HepG2 (cell line): ENCODE measurements at regions not wholly inside any gene's neighbourhood (a gene's known extent, or its start where the extent isn't known, plus 50 kb on each side); places are given as distances from the start of the nearest gene placed in this dataset.

Experiments
- ATAC-seq: fragments of 200-7000 bp; cut with Tn5 transposase; 3 replicates; pipeline ENCODE4 v1.9.1; 2020; ENCODE audit warnings: mild to moderate bottlenecking, moderate library complexity
- BruUV-seq: library from RNA; stranded (reverse); fragments of 400-500 nt; replicated peaks from 2 replicates; lab custom pipeline; 2021; lab: Mats Ljungman, UMichigan
- CTCF ChIA-PET: fragments of 300-600 bp; formaldehyde crosslinking; extraction: SDS; loops from one replicate; lab custom pipeline; 2021; ENCODE audit warnings: low total read pairs, inconsistent platforms, low intra/inter-chr PET ratio; lab: Yijun Ruan, JAX
- POLR2A ChIA-PET: fragments of 350-600 bp; sonication (Branson Sonifier 250); formaldehyde crosslinking; loops from one replicate; lab custom pipeline; 2020; ENCODE audit warnings: antibody characterized with exemption, inconsistent platforms; lab: Yijun Ruan, JAX
- DNase-seq: peaks from one replicate; pipeline ENCODE4 v3.0.0-alpha.2; 2015; ENCODE audit warnings: low spot score
- FAIRE-seq: peaks from 3 replicates; lab custom pipeline; 2011; peaks lifted over from hg19 to GRCh38; lab: Jason Lieb, UNC
- H2AFZ ChIP-seq: one replicate; pipeline ENCODE4 v1.6.1; 2011; ENCODE audit warnings: low read length, inconsistent platforms
- H3K27ac ChIP-seq: fragments of 300-600 bp; 3 replicates; pipeline ENCODE4 v1.8.0; 2011; ENCODE audit warnings: mixed run types, mild to moderate bottlenecking, mixed read lengths, low read length, inconsistent platforms; ENCODE audit not compliant: insufficient read depth; ENCODE audit errors: extremely low read length
- H3K27me3 ChIP-seq, 2 experiments: fragments of 200-600 bp in 1 of 2; 2 replicates in 1 of 2; 3 replicates in 1 of 2; pipeline versions ENCODE4 v1.6.0 to v1.8.0; 2011; ENCODE audit warnings: low read length in 2 of 2, mild to moderate bottlenecking in 2 of 2, moderate library complexity in 2 of 2, inconsistent platforms in 1 of 2; ENCODE audit not compliant: insufficient read depth in 2 of 2, control insufficient read depth in 1 of 2
- H3K36me3 ChIP-seq, 2 experiments: fragments of 200-600 bp in 1 of 2; replicated peaks in 1 of 2; 2 replicates in 1 of 2; 3 replicates in 1 of 2; pipeline versions ENCODE4 v1.5.1 to v1.8.0; 2011; ENCODE audit warnings: low read length in 2 of 2, inconsistent platforms in 1 of 2; ENCODE audit not compliant: insufficient read depth in 2 of 2, control insufficient read depth in 1 of 2
- H3K4me1 ChIP-seq: 2 replicates; pipeline ENCODE4 v1.5.1; 2012; ENCODE audit warnings: low read length, inconsistent platforms; ENCODE audit not compliant: insufficient read depth
- H3K4me2 ChIP-seq: 2 replicates; pipeline ENCODE4 v1.6.0; 2011; ENCODE audit warnings: low read depth, low read length, inconsistent platforms
- H3K4me3 ChIP-seq, 3 experiments: fragments of 200-600 bp in 1 of 3; sonication (generic), shearing (Covaris generic) in 1 of 3; replicated peaks in 1 of 3; 2 replicates each; pipeline ENCODE4 v1.5.1; 2011 to 2016; ENCODE audit warnings: low read length in 3 of 3, inconsistent platforms in 2 of 3, low read depth in 2 of 3, mild to moderate bottlenecking in 2 of 3, control low read depth in 1 of 3, mixed read lengths in 1 of 3; ENCODE audit not compliant: insufficient read depth in 1 of 3
- H3K79me2 ChIP-seq: one replicate; pipeline ENCODE4 v1.6.1; 2011; ENCODE audit warnings: low read length, inconsistent platforms; ENCODE audit not compliant: insufficient read depth
- H3K9ac ChIP-seq: 2 replicates; pipeline ENCODE4 v1.6.0; 2011; ENCODE audit warnings: mild to moderate bottlenecking, low read depth, low read length, inconsistent platforms; ENCODE audit not compliant: insufficient read depth
- H3K9me3 ChIP-seq: 2 replicates; pipeline ENCODE4 v1.5.1; 2012; ENCODE audit warnings: mild to moderate bottlenecking, low read length
- H4K20me1 ChIP-seq: 2 replicates; pipeline ENCODE4 v1.6.0; 2011; ENCODE audit warnings: inconsistent platforms, mild to moderate bottlenecking, low read length, moderate library complexity; ENCODE audit not compliant: insufficient read depth
- BATF2 ChIP-seq: sonication (generic); formaldehyde crosslinking; IDR thresholded peaks from 2 replicates; pipeline ENCODE4 v1.8.0; 2022; ENCODE audit warnings: mild to moderate bottlenecking, missing genetic modification reagents, moderate library complexity
- CCAR2 ChIP-seq: fragments of 200-400 bp; formaldehyde crosslinking; optimal IDR thresholded peaks from 2 replicates; pipeline ENCODE3; 2018; ENCODE audit warnings: low read depth, mild to moderate bottlenecking, low read length, moderate library complexity
- KDM6A ChIP-seq: IDR thresholded peaks from 2 replicates; pipeline ENCODE4 v1.6.1; 2016; ENCODE audit warnings: low read depth
- RBM39 ChIP-seq: fragments of 200-400 bp; formaldehyde crosslinking; IDR thresholded peaks from one replicate; pipeline ENCODE4 v1.6.1; 2018; ENCODE audit warnings: antibody characterized with exemption, mild to moderate bottlenecking, low read depth, low read length; ENCODE audit not compliant: poor library complexity, severe bottlenecking
- RXRB ChIP-seq: IDR thresholded peaks from 2 replicates; pipeline ENCODE4 v1.6.1; 2016; ENCODE audit warnings: borderline replicate concordance, missing genetic modification reagents, missing compliant biosample characterization
- SATB2 ChIP-seq: sonication (generic); formaldehyde crosslinking; IDR thresholded peaks from 2 replicates; pipeline ENCODE4 v1.5.0; 2020; ENCODE audit warnings: missing genetic modification reagents
- YEATS2 ChIP-seq: sonication (generic); formaldehyde crosslinking; IDR thresholded peaks from 2 replicates; pipeline ENCODE4 v1.4.0; 2020; ENCODE audit warnings: missing genetic modification reagents, borderline replicate concordance
- ZBTB8A ChIP-seq: sonication (generic); formaldehyde crosslinking; IDR thresholded peaks from 2 replicates; pipeline ENCODE4 v1.4.0; 2020; ENCODE audit warnings: mild to moderate bottlenecking, low read depth, missing genetic modification reagents, borderline replicate concordance
- ZNF776 ChIP-seq: sonication (generic); formaldehyde crosslinking; IDR thresholded peaks from 2 replicates; pipeline ENCODE4 v1.4.0; 2020; ENCODE audit warnings: mild to moderate bottlenecking, missing genetic modification reagents
- ZNF816 ChIP-seq: sonication (generic); formaldehyde crosslinking; IDR thresholded peaks from 2 replicates; pipeline ENCODE4 v1.8.0; 2022; ENCODE audit warnings: missing genetic modification reagents, mild to moderate bottlenecking, borderline replicate concordance
- ZNF879 ChIP-seq: sonication (generic); formaldehyde crosslinking; IDR thresholded peaks from 2 replicates; pipeline ENCODE4 v1.8.1; 2023; ENCODE audit warnings: missing genetic modification reagents
- WGBS: methylation state at CpG from one replicate; pipeline ENCODE4 v1.1.6; 2017; ENCODE audit warnings: low lambda C conversion rate; 5-methylcytosine and 5-hydroxymethylcytosine counted together
- in situ Hi-C: cut with HindIII; loops from 2 replicates; pipeline ENCODE4 v1.10.0; 2017; ENCODE audit warnings: low pct_unique_long_range_greater_than_20kb; ENCODE audit not compliant: extremely low pct_ligation_motif_present
- intact Hi-C: fragments of 100-400 bp; cut with micrococcal nuclease; formaldehyde crosslinking; loops from one replicate; pipeline ENCODE4 v1.10.0; 2022; ENCODE audit not compliant: unreplicated experiment
- TF ChIP-seq, protein P1 (sequence below): sonication (generic); formaldehyde crosslinking; IDR thresholded peaks from 2 replicates; pipeline ENCODE4 v1.4.0; 2020; ENCODE audit warnings: missing genetic modification reagents, mild to moderate bottlenecking, borderline replicate concordance

DNA sequence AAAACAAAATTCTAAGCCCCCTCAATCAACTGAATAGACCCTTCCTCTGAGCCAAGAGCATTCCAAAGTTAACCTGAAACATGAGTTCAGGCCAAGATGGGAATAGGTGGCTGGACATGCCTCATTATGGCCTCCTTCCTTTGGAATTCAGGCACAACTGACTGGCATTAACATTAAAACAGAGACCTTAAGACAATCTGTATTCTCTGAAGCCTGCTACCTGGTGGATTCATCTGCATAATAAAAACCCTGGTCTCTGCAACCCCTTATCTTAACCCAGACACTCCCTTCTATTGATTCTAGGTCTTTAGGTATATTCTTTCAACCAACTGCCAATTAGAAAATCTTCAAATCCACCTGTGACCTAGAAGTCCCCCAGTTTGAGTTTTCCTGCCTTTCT, 66.3 kb downstream of the JRKL start (continued):
- no peak for TF ChIP-seq CCAR2
- no peak for TF ChIP-seq ZNF879 (CRISPR knock-in tag)
- no peak for TF ChIP-seq ZNF776 (CRISPR knock-in tag)
- TF ChIP-seq YEATS2 (CRISPR knock-in tag), result no peak
- no peak for TF ChIP-seq BATF2 (CRISPR knock-in tag)

- H3K36me3 ChIP-seq, result no peaks in the 10 kb centered on the region
- H3K79me2 ChIP-seq, result no peaks in the 10 kb centered on the region
- H3K4me1 ChIP-seq, result no peaks in the 10 kb centered on the region
- no TSS peak for BruUV-seq
- CTCF ChIA-PET, result no interaction called here
- H2AFZ ChIP-seq, result no peak overlapping the region
- no peak overlapping the region for H3K4me2 ChIP-seq
- no peak overlapping the region for H3K4me3 ChIP-seq
- intact Hi-C loops, result no loop called here
- no peak for TF ChIP-seq SATB2
- TF ChIP-seq KDM6A (CRISPR knock-in tag), result no peak
- TF ChIP-seq, protein P1, sequence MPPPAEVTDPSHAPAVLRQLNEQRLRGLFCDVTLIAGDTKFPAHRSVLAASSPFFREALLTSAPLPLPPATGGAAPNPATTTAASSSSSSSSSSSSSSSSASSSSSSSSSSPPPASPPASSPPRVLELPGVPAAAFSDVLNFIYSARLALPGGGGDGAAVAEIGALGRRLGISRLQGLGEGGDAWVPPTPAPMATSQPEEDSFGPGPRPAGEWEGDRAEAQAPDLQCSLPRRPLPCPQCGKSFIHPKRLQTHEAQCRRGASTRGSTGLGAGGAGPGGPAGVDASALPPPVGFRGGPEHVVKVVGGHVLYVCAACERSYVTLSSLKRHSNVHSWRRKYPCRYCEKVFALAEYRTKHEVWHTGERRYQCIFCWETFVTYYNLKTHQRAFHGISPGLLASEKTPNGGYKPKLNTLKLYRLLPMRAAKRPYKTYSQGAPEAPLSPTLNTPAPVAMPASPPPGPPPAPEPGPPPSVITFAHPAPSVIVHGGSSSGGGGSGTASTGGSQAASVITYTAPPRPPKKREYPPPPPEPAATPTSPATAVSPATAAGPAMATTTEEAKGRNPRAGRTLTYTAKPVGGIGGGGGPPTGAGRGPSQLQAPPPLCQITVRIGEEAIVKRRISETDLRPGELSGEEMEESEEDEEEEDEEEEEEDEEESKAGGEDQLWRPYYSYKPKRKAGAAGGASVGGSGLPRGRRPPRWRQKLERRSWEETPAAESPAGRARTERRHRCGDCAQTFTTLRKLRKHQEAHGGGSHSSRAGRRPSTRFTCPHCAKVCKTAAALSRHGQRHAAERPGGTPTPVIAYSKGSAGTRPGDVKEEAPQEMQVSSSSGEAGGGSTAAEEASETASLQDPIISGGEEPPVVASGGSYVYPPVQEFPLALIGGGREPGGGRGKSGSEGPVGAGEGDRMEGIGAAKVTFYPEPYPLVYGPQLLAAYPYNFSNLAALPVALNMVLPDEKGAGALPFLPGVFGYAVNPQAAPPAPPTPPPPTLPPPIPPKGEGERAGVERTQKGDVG, result no peak
- TF ChIP-seq RXRB, result no peak
- TF ChIP-seq ZBTB8A (CRISPR knock-in tag), result no peak
- no peak for TF ChIP-seq RBM39
- TF ChIP-seq ZNF816 (CRISPR knock-in tag), result no peak
- no peaks in the 10 kb centered on the region for H4K20me1 ChIP-seq
- 2% methylated on average over 3 of the region's 3 CpGs for WGBS
- no peak for DNase-seq
- POLR2A ChIA-PET, result no interaction called here
- no peak overlapping the region for H3K27ac ChIP-seq
- ATAC-seq, result no peak
- no peaks in the 10 kb centered on the region for H3K27me3 ChIP-seq
- H3K9ac ChIP-seq, result no peak overlapping the region
- no peak for FAIRE-seq
- H3K9me3 ChIP-seq, result no peaks in the 10 kb centered on the region
- in situ Hi-C loops, result loop anchor here (5.0 kb wide), 1 partner anchor 678 kb away; no protein-coding TSS in a partner anchor
These were observed 69.9 kb downstream of the JRKL start for GRCh38 chr11:96459751-96460150.
